ENCODE measurements at regions not wholly inside any gene's neighbourhood (a gene's known extent, or its start where the extent isn't known, plus 50 kb on each side); places are given as distances from the start of the nearest gene placed in this dataset.

DNA sequence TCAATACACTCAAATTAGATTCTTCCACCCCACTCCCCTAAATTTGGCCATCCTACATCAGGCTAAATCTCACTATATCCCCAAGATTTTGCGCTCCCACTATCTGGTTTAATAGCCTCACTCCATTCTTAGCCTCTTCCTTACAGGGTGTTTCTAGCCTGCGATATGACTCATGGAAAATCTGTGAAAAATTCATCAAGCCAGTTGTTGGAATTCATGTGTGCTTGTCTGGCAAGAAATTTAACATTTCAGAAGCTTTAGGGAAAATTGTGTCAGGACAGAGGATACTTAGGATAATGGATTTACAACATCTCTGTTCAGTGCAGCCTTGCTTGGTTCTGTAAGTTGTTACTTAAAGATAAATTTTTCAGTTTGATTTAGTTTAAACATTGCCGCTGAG, 1249.9 kb upstream of the AUTS2 start:
- Histone ChIP-seq H3K4me3 (ENCODE audit: low read depth, low read length) (no peak overlapping the region), H3K4me1 (ENCODE audit: control insufficient read depth, insufficient read depth, low read length) (no peaks in the 10 kb centered on the region), H3K9me3 (ENCODE audit: control insufficient read depth, insufficient read depth, low read length) (no peaks in the 10 kb centered on the region), H3K27ac (ENCODE audit: low read depth, low read length) (no peak overlapping the region), H3K36me3 (ENCODE audit: control insufficient read depth, insufficient read depth, low read length) (no peaks in the 10 kb centered on the region), H3K27me3 (ENCODE audit: control insufficient read depth, insufficient read depth, low read length) (no peaks in the 10 kb centered on the region)
- peak in 1 of 6 donors; percentile 19 for DNase-seq (ENCODE audit: low read depth in 4 of 6, low spot score in 6 of 6)
- 100% methylated on average over 1 of the region's 3 CpGs for WGBS (ENCODE audit: insufficient coverage)

DNA sequence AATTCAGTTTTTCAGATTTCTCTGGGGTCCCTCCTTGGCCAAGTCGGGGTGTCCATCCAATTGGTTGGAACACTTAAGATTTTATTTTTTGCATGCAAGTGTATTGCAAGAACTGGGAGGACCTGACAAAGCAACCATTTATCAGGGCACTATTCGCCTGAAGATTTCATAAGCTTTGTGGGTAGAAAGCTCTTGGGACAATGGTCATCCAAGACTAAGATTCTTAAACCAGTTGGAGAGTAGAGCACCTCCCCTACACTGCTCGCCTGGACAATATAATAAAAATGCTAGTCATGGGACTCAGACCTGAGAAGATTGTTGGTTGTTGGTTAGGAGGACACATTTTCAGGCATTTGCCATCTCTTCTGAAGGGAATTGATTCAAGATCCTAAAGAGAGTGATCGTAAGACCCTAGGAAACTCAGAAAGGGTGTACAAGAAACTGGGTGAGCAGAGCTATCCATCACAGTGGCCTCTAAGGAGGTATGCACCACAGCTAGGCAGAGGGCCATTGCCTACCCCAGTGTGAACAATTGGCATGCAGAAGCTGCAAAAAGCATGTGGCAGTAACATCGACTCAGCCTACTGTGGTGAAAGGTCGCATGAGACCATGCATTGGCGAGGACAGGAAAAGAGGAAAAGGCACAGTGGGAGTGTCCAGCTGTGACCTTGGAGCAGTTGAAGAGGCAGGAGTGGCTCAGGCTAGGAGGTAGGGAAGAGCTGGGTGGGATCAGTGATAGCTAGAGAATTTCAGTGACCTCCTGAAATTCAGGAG, 1235.3 kb upstream of the AUTS2 start:
- no peaks in the 10 kb centered on the region for H3K9me3 ChIP-seq (ENCODE audit: control insufficient read depth, insufficient read depth, low read length)
- 60% methylated on average over 4 of the region's 7 CpGs for WGBS (ENCODE audit: insufficient coverage)
- no peaks in the 10 kb centered on the region for H3K27me3 ChIP-seq (ENCODE audit: control insufficient read depth, insufficient read depth, low read length)
- DNase-seq (ENCODE audit: low read depth in 4 of 6, low spot score in 6 of 6): no peak
- no peak overlapping the region for H3K27ac ChIP-seq (ENCODE audit: low read depth, low read length)
- H3K4me1 ChIP-seq (ENCODE audit: control insufficient read depth, insufficient read depth, low read length): peaks cover 5% of the 10 kb centered on the region
- H3K4me3 ChIP-seq (ENCODE audit: low read depth, low read length): no peak overlapping the region
- no peaks in the 10 kb centered on the region for H3K36me3 ChIP-seq (ENCODE audit: control insufficient read depth, insufficient read depth, low read length)

DNA sequence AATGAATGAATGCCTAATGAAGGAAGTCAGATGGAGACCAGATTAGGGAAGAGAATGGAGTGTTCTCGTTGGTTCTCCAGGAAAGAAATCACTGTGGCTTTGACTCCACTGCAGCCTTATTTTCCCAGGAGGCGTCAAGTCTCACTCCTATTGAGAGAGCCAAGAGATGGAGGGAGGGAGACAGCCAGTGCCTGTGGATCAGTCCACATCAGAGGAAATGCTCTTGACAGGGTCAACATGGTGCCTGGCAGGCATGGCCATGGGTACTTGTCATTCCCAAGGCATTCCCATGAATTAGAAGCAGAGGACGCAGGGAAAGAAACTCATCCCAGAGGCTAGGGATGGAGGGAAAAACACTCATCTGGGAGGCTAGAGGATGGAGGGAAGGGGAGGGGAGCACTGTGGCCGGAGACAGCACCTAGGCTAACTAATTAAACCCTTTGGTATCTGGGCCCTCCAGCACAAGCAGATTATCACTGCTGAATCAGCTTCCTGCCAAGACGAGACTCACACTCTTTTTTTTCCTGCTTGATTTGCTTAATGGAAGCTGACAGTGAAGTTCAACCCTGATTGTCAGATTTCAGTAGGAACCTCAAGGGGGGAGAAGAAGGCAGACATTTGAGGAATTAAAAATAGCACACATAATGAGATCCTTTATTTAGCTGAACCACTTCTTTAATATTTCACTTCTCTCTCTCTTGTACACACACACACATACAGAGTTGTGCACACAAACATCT, 1233.2 kb upstream of the AUTS2 start:
- H3K4me3 ChIP-seq (ENCODE audit: low read depth, low read length): no peak overlapping the region
- H3K27me3 ChIP-seq (ENCODE audit: control insufficient read depth, insufficient read depth, low read length): no peaks in the 10 kb centered on the region
- peak in 2 of 6 donors; percentile 23 to 34 for DNase-seq (ENCODE audit: low read depth in 4 of 6, low spot score in 6 of 6)
- no peaks in the 10 kb centered on the region for H3K9me3 ChIP-seq (ENCODE audit: control insufficient read depth, insufficient read depth, low read length)
- H3K36me3 ChIP-seq (ENCODE audit: control insufficient read depth, insufficient read depth, low read length): no peaks in the 10 kb centered on the region
- H3K4me1 ChIP-seq (ENCODE audit: control insufficient read depth, insufficient read depth, low read length): no peaks in the 10 kb centered on the region
- 62% methylated on average over 3 of the region's 5 CpGs for WGBS (ENCODE audit: insufficient coverage)
- H3K27ac ChIP-seq (ENCODE audit: low read depth, low read length): no peak overlapping the region

DNA sequence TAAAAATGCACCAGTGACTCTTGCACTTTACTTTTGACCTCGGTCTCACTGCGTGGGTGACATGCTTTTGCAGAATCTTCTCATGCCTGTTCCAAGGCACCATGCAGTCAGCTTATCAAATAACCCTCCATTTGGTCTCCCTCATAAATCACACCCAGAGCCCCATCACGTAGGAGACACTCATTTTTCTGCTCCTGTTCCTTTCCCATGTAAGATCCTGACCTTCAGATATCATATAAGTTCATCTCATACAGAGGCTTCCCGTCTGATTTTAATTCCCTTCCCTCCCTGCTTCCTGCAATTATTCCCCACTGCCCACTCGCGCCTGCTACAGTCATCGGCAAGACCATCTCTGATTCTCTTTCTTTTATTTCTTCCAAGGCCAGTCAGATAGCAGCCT, 1226.3 kb upstream of the AUTS2 start:
- Histone ChIP-seq H3K27ac (ENCODE audit: low read depth, low read length) (no peak overlapping the region), H3K4me1 (ENCODE audit: control insufficient read depth, insufficient read depth, low read length) (no peaks in the 10 kb centered on the region), H3K36me3 (ENCODE audit: control insufficient read depth, insufficient read depth, low read length) (no peaks in the 10 kb centered on the region), H3K4me3 (ENCODE audit: low read depth, low read length) (no peak overlapping the region), H3K27me3 (ENCODE audit: control insufficient read depth, insufficient read depth, low read length) (no peaks in the 10 kb centered on the region), H3K9me3 (ENCODE audit: control insufficient read depth, insufficient read depth, low read length) (no peaks in the 10 kb centered on the region)
- 60% methylated on average over 6 of the region's 7 CpGs for WGBS (ENCODE audit: insufficient coverage)
- DNase-seq (ENCODE audit: low read depth in 4 of 6, low spot score in 6 of 6): no peak

DNA sequence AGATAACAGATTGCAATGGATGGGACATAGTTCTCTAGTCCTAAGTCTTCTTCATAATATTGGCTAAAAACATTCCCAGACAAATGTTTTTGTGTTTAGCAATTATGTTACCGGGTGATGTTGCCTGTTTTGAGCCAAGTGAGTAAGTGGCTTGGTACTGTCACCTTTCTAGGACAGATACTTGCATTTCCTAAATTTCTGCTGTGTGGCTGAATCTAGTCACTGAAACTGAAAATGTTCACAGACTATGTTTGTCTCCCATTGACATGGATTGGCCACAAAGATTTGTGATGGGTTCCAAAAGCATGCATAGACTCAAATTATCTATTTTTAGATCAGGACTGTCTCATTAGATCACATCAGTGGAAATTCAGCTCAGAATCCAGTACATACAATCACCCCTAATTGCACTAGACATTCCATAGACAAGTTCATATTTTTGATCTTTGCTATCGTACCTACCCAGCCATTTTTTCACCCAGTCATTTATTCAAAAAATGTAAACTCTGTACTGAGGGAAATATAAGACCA, 1222.1 kb upstream of the AUTS2 start:
- H3K27me3 ChIP-seq (ENCODE audit: control insufficient read depth, insufficient read depth, low read length): no peaks in the 10 kb centered on the region
- H3K36me3 ChIP-seq (ENCODE audit: control insufficient read depth, insufficient read depth, low read length): no peaks in the 10 kb centered on the region
- no peak overlapping the region for H3K4me3 ChIP-seq (ENCODE audit: low read depth, low read length)
- H3K9me3 ChIP-seq (ENCODE audit: control insufficient read depth, insufficient read depth, low read length): no peaks in the 10 kb centered on the region
- H3K4me1 ChIP-seq (ENCODE audit: control insufficient read depth, insufficient read depth, low read length): no peaks in the 10 kb centered on the region
- no CpG with 5 or more reads among the region's 2 CpGs for WGBS (ENCODE audit: insufficient coverage)
- DNase-seq (ENCODE audit: low read depth in 4 of 6, low spot score in 6 of 6): no peak
- no peak overlapping the region for H3K27ac ChIP-seq (ENCODE audit: low read depth, low read length)

DNA sequence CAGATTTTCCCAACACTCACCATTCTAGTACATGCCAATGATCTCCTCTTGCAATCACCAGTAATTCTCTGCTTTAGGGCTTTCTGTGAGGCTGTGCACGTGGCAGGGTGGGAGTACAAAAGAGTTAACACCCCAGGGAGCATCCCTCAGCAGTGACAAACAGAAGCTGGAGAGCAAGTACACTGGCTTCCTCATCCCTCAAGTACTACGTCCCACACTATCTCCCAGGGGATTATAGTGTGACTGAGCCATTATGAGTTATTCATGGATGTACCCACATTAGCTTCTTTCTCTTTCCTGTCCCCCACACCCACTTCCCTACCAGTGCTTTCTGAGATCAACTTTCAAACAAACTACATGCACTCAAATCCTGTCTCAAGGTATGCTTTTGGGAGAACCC, 1216.5 kb upstream of the AUTS2 start:
- no peaks in the 10 kb centered on the region for H3K4me1 ChIP-seq (ENCODE audit: control insufficient read depth, insufficient read depth, low read length)
- WGBS (ENCODE audit: insufficient coverage): no CpG with 5 or more reads among the region's 2 CpGs
- DNase-seq (ENCODE audit: low read depth in 4 of 6, low spot score in 6 of 6): no peak

DNA sequence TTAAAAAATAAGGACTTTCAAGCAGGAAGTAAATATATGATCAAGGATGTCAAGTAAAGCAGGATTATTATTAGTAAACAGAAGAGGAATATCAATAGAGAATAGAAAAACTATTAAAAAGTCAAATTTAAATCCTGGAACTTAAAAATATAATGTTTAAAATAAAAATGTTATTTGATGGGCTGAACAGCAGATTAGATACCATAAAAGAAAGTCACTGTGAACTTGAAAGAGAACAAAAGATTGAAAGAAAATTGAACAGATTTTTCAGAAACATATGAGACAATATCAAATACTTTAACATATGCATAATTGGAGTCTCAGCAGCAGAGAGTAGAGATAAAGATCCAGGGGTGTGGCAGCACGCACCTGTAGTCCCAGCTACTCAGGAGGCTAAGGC, 1213.7 kb upstream of the AUTS2 start:
- H3K27ac ChIP-seq (ENCODE audit: low read depth, low read length): no peak overlapping the region
- H3K4me1 ChIP-seq (ENCODE audit: control insufficient read depth, insufficient read depth, low read length): no peaks in the 10 kb centered on the region
- no peaks in the 10 kb centered on the region for H3K27me3 ChIP-seq (ENCODE audit: control insufficient read depth, insufficient read depth, low read length)
- H3K36me3 ChIP-seq (ENCODE audit: control insufficient read depth, insufficient read depth, low read length): no peaks in the 10 kb centered on the region
- H3K9me3 ChIP-seq (ENCODE audit: control insufficient read depth, insufficient read depth, low read length): no peaks in the 10 kb centered on the region
- no peak for DNase-seq (ENCODE audit: low read depth in 4 of 6, low spot score in 6 of 6)
- 71% methylated on average over 1 of the region's 1 CpG for WGBS (ENCODE audit: insufficient coverage)
- H3K4me3 ChIP-seq (ENCODE audit: low read depth, low read length): no peak overlapping the region

More for the DNA sequence above, 1216.5 kb upstream of the AUTS2 start:
- Histone ChIP-seq H3K9me3 (ENCODE audit: control insufficient read depth, insufficient read depth, low read length) (no peaks in the 10 kb centered on the region), H3K27ac (ENCODE audit: low read depth, low read length) (no peak overlapping the region), H3K4me3 (ENCODE audit: low read depth, low read length) (no peak overlapping the region), H3K27me3 (ENCODE audit: control insufficient read depth, insufficient read depth, low read length) (no peaks in the 10 kb centered on the region), H3K36me3 (ENCODE audit: control insufficient read depth, insufficient read depth, low read length) (no peaks in the 10 kb centered on the region)

DNA sequence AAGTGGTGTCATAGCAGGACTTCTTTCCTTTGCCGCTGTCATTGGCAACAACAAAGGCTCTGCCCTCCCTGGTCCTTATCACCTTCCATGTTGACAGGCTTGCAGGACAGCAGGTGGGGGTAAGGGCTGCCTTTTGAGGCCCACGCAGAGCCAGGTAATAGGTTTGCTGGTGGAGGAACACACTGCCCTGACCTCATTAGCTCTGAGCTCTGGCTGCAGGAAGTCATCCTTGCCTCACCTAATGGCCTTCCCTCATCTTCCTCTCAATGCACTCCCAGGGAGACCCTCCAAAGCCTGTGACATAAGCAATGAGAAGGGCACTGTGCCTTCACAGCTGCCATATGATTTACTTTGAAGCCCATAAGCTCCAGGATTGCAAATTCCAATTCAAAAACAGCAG, 1205.2 kb upstream of the AUTS2 start:
- peaks cover 3% of the 10 kb centered on the region for H3K9me3 ChIP-seq (ENCODE audit: control insufficient read depth, insufficient read depth, low read length)
- peak in 1 of 6 donors; percentile 46 for DNase-seq (ENCODE audit: low read depth in 4 of 6, low spot score in 6 of 6)
- no CpG with 5 or more reads among the region's 2 CpGs for WGBS (ENCODE audit: insufficient coverage)
- no peaks in the 10 kb centered on the region for H3K27me3 ChIP-seq (ENCODE audit: control insufficient read depth, insufficient read depth, low read length)
- H3K4me3 ChIP-seq (ENCODE audit: low read depth, low read length): no peak overlapping the region
- H3K27ac ChIP-seq (ENCODE audit: low read depth, low read length): no peak overlapping the region
- H3K36me3 ChIP-seq (ENCODE audit: control insufficient read depth, insufficient read depth, low read length): no peaks in the 10 kb centered on the region
- no peaks in the 10 kb centered on the region for H3K4me1 ChIP-seq (ENCODE audit: control insufficient read depth, insufficient read depth, low read length)

DNA sequence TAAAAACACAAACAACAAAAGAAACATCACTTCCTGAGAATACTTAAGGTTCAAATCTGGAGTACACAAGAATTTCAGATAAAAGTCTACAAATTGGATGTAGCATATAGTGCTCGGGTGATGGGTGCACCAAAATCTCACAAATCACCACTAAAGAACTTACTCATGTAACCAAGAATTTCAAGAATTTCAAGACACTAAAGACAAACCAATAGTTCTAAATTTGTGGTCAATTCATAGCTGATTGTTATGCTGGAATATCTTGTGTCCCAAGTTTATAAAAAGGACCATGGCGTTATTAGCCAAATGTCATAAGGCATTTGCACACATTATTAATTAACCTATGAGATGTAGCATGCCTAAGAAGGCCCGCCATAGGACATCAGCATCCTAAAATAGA, 1204.1 kb upstream of the AUTS2 start:
- H3K9me3 ChIP-seq (ENCODE audit: control insufficient read depth, insufficient read depth, low read length): peaks cover 3% of the 10 kb centered on the region
- H3K27ac ChIP-seq (ENCODE audit: low read depth, low read length): no peak overlapping the region
- no peaks in the 10 kb centered on the region for H3K27me3 ChIP-seq (ENCODE audit: control insufficient read depth, insufficient read depth, low read length)
- WGBS (ENCODE audit: insufficient coverage): no CpG with 5 or more reads among the region's 3 CpGs
- H3K4me1 ChIP-seq (ENCODE audit: control insufficient read depth, insufficient read depth, low read length): no peaks in the 10 kb centered on the region
- DNase-seq (ENCODE audit: low read depth in 4 of 6, low spot score in 6 of 6): no peak
- no peaks in the 10 kb centered on the region for H3K36me3 ChIP-seq (ENCODE audit: control insufficient read depth, insufficient read depth, low read length)
- H3K4me3 ChIP-seq (ENCODE audit: low read depth, low read length): no peak overlapping the region

Data from spinal cord (tissue), 9 donors.